ENCODE measurements at regions not wholly inside any gene's neighbourhood (a gene's known extent, or its start where the extent isn't known, plus 50 kb on each side); places are given as distances from the start of the nearest gene placed in this dataset.

DNA sequence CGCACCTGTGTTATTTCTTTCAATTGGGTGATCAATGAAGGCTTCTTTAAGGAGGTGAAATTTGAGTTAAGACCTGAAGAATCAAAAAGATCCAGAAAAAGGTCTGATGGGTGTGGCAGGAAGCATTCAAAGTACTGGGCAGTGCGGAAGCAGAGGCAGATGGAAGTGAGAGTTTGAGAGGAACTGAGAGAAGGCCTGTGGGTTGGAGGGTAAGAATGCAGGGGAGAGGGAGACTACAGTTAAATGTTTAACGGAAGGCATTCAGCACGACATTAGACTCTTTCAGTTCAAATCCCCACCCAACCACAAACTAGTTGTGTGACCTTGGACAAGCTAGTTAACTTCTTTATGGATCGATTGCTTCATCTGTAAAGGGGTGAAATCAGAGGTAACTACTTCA is 50.5 kb upstream of the GCM1 start (continued):
- TF ChIP-seq TCF7 (IDR thresholded peaks at IDR 0.05; ENCODE audit: borderline replicate concordance) (no peak), WRNIP1 (IDR thresholded peaks at IDR 0.05; ENCODE audit: borderline replicate concordance, low read depth, low read length) (no peak), ZNF384 (IDR thresholded peaks at IDR 0.05; ENCODE audit: borderline replicate concordance, low read depth, low read length) (no peak), FOS (IDR thresholded peaks at IDR 0.05; ENCODE audit: borderline replicate concordance, extremely low read depth, insufficient read length) (no peak), NRF1 (conservative IDR thresholded peaks at IDR 0.05; ENCODE audit: low read depth, low read length) (no peak), PAX8 (IDR thresholded peaks at IDR 0.05) (no peak), FOXM1 (IDR thresholded peaks at IDR 0.05; ENCODE audit: low read depth, low read length) (peak; percentile 44; the same call in 1 of the 2 replicates), ZSCAN29 (IDR thresholded peaks at IDR 0.05) (no peak), PML (IDR thresholded peaks at IDR 0.05; ENCODE audit: low read length) (no peak), PAX5 (IDR thresholded peaks at IDR 0.05; ENCODE audit: borderline replicate concordance, low read depth, low read length) (no peak; the same call in 1 of the 2 replicates), NR2F1 (conservative IDR thresholded peaks at IDR 0.05) (no peak), SREBF1 (IDR thresholded peaks at IDR 0.05; ENCODE audit: low read length) (no peak)
- TF ChIP-seq, protein P1, sequence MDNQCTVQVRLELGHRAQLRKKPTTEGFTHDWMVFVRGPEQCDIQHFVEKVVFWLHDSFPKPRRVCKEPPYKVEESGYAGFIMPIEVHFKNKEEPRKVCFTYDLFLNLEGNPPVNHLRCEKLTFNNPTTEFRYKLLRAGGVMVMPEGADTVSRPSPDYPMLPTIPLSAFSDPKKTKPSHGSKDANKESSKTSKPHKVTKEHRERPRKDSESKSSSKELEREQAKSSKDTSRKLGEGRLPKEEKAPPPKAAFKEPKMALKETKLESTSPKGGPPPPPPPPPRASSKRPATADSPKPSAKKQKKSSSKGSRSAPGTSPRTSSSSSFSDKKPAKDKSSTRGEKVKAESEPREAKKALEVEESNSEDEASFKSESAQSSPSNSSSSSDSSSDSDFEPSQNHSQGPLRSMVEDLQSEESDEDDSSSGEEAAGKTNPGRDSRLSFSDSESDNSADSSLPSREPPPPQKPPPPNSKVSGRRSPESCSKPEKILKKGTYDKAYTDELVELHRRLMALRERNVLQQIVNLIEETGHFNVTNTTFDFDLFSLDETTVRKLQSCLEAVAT (IDR thresholded peaks at IDR 0.05): 0 out of 2 replicates have a peak, but pooled peaks have one; percentile 19
- TF ChIP-seq, protein P2, sequence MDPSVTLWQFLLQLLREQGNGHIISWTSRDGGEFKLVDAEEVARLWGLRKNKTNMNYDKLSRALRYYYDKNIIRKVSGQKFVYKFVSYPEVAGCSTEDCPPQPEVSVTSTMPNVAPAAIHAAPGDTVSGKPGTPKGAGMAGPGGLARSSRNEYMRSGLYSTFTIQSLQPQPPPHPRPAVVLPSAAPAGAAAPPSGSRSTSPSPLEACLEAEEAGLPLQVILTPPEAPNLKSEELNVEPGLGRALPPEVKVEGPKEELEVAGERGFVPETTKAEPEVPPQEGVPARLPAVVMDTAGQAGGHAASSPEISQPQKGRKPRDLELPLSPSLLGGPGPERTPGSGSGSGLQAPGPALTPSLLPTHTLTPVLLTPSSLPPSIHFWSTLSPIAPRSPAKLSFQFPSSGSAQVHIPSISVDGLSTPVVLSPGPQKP (IDR thresholded peaks at IDR 0.05; ENCODE audit: low read depth, low read length): no peak
- TF ChIP-seq, protein P3, sequence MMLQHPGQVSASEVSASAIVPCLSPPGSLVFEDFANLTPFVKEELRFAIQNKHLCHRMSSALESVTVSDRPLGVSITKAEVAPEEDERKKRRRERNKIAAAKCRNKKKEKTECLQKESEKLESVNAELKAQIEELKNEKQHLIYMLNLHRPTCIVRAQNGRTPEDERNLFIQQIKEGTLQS (IDR thresholded peaks at IDR 0.05; ENCODE audit: borderline replicate concordance, extremely low read depth, low read depth, low read length): no peak
- TF ChIP-seq, protein P4, sequence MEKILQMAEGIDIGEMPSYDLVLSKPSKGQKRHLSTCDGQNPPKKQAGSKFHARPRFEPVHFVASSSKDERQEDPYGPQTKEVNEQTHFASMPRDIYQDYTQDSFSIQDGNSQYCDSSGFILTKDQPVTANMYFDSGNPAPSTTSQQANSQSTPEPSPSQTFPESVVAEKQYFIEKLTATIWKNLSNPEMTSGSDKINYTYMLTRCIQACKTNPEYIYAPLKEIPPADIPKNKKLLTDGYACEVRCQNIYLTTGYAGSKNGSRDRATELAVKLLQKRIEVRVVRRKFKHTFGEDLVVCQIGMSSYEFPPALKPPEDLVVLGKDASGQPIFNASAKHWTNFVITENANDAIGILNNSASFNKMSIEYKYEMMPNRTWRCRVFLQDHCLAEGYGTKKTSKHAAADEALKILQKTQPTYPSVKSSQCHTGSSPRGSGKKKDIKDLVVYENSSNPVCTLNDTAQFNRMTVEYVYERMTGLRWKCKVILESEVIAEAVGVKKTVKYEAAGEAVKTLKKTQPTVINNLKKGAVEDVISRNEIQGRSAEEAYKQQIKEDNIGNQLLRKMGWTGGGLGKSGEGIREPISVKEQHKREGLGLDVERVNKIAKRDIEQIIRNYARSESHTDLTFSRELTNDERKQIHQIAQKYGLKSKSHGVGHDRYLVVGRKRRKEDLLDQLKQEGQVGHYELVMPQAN (conservative IDR thresholded peaks at IDR 0.05): no peak
- TF ChIP-seq, protein P5, sequence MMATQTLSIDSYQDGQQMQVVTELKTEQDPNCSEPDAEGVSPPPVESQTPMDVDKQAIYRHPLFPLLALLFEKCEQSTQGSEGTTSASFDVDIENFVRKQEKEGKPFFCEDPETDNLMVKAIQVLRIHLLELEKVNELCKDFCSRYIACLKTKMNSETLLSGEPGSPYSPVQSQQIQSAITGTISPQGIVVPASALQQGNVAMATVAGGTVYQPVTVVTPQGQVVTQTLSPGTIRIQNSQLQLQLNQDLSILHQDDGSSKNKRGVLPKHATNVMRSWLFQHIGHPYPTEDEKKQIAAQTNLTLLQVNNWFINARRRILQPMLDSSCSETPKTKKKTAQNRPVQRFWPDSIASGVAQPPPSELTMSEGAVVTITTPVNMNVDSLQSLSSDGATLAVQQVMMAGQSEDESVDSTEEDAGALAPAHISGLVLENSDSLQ (IDR thresholded peaks at IDR 0.05): no peak
- TF ChIP-seq, protein P6, sequence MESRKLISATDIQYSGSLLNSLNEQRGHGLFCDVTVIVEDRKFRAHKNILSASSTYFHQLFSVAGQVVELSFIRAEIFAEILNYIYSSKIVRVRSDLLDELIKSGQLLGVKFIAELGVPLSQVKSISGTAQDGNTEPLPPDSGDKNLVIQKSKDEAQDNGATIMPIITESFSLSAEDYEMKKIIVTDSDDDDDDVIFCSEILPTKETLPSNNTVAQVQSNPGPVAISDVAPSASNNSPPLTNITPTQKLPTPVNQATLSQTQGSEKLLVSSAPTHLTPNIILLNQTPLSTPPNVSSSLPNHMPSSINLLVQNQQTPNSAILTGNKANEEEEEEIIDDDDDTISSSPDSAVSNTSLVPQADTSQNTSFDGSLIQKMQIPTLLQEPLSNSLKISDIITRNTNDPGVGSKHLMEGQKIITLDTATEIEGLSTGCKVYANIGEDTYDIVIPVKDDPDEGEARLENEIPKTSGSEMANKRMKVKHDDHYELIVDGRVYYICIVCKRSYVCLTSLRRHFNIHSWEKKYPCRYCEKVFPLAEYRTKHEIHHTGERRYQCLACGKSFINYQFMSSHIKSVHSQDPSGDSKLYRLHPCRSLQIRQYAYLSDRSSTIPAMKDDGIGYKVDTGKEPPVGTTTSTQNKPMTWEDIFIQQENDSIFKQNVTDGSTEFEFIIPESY (IDR thresholded peaks at IDR 0.05): no peak
- TF ChIP-seq, protein P7, sequence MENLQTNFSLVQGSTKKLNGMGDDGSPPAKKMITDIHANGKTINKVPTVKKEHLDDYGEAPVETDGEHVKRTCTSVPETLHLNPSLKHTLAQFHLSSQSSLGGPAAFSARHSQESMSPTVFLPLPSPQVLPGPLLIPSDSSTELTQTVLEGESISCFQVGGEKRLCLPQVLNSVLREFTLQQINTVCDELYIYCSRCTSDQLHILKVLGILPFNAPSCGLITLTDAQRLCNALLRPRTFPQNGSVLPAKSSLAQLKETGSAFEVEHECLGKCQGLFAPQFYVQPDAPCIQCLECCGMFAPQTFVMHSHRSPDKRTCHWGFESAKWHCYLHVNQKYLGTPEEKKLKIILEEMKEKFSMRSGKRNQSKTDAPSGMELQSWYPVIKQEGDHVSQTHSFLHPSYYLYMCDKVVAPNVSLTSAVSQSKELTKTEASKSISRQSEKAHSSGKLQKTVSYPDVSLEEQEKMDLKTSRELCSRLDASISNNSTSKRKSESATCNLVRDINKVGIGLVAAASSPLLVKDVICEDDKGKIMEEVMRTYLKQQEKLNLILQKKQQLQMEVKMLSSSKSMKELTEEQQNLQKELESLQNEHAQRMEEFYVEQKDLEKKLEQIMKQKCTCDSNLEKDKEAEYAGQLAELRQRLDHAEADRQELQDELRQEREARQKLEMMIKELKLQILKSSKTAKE (IDR thresholded peaks at IDR 0.05; ENCODE audit: low read depth, poor library complexity, severe bottlenecking): no peak

Data from GM12878 (cell line).